ELR (cell line): ENCODE measurements at regions not wholly inside any gene's neighbourhood (a gene's known extent, or its start where the extent isn't known, plus 50 kb on each side); places are given as distances from the start of the nearest gene placed in this dataset.
A peak's percentile ranks its signal among the peaks of the same experiment; 100 is the strongest.

Experiments
- DNase-seq: peaks from one replicate; pipeline ENCODE4 v3.0.0-alpha.2; 2015; ENCODE audit warnings: low read depth

DNA sequence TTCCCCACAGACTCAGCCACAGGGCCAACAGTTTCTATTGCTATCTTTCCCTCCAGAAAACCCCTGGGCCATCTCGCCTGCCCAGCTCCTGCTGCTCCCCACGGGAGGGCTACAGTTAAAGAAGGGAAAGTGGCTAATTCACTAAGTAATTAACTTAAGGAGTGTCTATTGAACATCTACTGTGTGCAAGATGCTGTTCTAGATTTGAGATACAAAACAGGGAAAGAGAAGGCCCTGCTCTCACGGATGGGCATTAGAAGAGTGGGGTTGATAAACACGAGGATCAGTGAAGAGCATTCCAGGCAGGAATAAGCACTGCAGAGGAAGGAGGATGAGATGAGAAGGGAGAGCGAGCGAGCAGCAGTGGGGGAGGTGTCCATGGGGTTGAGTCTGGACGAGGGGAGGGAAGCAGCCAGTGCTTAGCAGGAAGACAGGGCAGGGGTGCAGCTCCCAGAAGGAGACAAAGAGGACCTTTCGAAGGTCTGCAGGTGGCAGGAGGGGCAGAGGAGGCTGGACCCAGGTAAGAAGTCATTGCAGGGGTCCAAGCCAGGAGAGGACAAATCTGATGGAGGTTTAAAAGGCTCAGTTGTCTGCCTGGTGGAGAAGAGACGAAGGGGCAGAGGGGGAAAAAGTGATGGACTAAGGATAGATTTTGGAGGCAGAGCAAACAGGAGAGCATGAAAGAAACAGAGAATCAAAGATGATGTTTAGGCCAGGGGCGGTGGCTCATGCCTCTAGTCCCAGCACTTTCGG lies 64.7 kb downstream of the KLF15 start:
- DNase-seq = no peak

DNA sequence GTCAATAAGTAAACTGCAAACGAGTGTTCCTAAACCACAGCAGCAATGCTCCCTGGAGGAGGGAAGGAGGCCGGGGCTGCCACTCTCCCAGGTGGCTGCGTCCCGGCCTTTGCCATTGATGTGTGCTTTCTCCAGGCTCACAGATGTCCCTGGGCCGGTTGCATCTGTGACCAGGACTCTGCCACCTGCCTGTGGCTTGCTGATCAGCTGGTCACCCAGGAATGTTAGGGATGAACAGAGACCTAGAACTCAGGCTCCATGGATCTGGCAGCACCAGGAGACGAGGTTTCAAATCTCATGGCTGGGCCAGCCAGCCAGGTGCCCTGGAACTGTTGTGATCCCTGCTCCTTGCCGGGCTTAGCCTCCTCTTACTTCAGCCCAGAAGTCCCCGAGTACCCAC lies 65.7 kb downstream of the KLF15 start:
- DNase-seq = no peak

DNA sequence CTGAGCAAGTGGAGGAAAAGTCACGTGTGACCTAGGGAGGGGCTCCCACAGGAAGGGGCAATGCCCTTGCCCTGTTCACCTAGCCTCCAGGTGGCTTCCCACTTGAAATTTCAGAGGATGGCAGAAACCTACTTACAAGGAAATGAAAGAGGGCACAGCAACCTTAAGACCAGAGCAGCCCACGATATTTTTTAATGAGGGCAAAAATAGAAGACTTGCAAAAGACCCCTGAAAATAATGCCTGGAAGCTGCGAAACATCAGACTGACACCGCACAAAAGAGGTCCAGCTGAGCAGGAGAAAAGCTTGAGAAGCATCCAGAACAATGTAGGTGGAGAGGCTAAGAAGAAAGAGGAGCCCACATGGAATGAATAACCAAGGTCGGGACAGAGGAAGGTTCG lies 66.1 kb downstream of the KLF15 start:
- DNase-seq = no peak

DNA sequence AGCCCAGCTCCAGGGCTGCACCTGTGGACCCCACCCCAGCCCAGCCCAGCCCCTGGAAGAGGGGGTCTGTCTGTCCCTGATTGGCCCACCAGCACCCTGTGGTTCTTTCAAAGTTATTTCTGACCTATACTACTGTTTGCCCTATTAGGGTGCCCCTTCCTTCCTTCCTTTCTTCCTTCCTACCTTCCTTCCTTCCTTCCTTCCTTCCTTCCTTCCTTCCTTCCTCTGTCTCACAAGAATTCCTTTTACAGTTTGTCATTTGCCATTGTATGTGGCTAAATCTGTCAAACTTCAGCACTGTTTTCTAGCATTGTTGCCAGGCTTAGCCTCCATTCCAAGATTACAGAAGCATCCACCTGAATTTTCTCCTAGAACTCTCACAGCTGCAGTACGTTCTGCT lies 66.9 kb downstream of the KLF15 start:
- no peak for DNase-seq

DNA sequence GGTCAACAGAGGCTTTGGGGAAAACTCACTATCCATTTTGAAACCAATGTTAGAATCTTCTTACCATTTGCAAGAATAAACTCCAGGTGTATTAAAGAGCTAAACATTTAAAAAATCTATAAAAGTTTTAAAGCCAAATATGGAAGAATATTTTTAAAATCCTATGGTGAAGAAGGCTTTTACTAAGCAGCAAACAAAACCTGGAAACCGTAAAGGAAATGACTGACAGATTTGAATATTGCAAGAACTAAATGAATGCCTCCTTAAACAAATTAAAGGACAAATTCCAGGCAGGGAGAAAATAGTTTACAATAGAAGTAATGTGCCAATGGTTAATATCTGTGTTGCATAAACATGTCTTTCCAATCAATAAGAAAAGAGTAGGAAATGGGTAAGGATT lies 68.1 kb downstream of the KLF15 start:
- DNase-seq = no peak

DNA sequence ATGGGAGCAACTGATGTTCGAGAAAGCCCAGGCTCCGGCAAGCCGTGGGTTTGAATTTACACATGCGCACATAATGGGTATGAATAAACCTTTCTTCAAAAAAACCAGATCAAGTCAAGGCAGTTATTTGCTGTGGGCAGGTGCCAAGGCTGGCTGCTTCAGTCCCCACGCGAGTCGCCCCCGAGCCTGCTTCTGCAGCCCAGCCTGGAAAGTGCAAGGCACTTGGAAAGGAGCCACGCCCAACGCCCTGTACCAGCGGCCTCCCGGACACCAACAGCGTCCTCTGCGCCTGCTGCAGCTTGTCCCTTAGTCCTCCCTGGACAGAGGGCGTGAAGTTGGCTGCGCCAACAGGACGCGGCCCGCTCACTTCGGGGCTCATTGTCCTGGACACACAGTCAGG lies 68.9 kb downstream of the KLF15 start:
- no peak for DNase-seq

DNA sequence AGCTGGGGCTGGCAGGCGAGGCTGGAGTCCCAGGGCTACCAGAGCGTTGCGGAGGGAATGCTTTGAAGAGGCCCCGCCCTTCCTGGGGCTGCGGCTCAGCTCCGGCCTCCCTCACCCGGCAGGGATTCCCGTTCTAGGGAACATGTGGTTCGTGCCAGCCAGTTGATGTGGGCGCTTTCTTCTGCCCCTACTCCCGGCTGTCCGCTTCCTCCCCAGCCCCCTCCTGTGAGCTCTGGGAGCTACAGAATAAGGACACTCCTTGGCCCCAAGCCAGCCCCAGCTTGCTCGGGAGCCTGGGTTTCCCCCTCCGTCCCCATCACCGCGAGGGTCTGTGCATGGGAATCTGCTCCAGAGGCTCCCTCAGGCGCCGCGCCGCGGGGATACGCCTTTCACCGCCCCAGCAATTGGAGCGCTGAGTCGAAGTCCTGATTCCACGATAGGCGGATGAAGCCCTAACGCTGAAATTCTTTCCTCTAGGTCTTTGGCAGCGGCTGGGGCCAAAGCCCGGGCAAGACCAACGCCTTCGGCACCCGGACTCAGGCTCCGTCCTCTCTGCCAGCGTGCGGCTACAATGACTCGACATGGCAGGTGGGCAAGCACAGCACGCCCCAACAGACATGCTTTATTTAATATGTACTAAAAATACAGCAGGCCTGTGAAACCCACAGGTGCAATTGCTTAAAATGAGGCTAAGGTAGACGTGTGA lies 69.5 kb downstream of the KLF15 start:
- DNase-seq = peak; percentile 53

DNA sequence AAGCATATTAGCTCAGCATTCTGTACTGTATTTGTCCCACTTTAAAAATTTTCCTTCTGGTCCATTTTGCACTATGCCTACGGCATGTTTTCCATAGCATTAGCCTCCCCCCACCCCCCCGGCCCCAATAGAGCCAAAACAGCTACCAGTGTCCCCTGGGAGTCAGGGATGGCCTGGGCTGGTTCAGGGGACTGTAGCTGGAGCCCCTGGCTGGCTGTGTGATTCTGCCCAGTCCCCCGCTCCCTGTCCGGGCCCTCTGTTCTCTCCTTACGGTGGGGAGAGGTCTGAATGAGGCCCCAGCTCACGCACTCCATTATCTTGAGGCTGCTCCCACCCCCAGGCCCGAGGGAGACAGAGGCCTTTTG lies 70.1 kb downstream of the KLF15 start:
- no peak for DNase-seq

DNA sequence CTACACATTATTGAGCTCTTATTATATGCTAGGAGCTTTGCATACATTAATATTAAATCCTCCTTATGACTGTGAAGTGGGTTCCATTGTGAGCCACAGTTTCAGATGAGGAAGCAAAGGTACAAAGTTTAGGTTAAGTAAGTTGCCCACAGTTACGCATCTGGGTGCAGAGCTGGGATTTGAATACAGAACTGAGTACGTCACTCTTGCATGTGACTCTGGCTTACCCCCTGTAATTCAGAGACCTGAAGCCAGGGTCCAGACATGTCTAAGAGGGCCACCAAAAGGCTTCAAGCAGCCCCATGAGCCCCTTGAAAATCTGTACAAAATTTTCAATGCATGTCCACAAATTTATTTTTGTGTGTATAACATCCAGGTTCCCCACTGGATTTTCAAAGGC lies 71.8 kb downstream of the KLF15 start:
- DNase-seq = no peak

DNA sequence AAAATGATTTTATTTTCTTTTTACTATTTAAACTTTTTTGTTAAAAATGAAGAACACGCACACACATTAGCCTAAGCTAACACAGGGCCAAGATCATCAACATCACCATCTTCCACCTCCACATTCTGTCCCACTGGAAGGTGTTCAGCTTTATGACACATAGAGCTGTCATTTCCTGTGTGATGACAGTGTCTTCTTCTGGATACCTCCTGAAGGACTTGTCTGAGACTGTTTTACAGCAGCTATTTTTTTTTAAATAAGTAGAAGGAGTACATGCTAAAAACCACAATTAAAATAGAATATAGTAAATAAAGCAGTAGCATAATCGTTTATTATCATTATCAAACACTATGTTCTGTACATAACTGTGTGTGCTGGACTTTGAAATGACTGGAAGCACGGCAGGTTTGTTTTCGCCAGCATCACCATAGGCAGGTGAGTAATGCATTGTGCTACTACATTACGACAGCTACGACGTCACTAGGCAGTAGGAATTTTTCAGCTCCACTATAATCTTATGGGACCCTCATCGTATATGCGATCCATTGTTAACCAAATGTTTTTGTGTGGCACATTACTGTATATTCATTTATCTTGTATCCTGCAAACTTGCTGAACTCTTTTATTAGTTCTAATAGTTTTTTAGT lies 72.8 kb downstream of the KLF15 start:
- peak; percentile 87 for DNase-seq

DNA sequence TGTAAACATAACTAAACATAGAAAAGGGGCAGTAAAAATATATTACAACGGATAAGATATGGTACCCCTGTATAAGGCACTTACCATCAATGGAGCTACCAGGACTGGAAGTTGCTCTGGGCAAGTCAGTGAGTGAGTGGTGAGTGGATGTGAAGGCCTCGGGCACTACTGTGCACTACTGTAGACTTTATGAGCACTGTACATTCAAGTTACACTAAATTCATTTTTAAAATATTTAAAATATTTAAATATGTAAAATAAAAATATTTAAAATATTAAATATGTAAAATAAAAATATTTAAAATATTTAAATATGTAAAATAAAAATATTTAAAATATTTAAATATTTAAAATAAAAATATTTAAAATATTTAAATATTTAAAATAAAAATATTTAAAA lies 73.6 kb downstream of the KLF15 start:
- peak; percentile 7 for DNase-seq

DNA sequence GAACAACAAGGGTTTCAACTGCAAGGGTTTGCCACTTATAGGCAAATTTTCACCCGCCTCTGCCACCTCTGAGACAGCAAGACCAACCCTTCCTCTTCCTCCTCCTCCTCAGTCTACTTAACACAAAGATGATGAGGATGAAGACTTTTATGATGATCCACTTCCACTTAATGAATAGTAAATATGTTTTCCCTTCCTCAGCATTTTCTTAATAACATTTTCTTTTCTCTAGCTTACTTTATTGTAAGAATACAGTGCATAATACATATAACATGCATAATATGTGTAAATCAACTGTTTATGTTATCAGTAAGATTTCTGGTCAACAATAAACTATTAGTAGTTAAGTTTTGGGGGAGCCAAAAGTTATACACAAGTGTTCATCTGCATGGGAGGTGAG lies 77.4 kb downstream of the KLF15 start:
- no peak for DNase-seq

DNA sequence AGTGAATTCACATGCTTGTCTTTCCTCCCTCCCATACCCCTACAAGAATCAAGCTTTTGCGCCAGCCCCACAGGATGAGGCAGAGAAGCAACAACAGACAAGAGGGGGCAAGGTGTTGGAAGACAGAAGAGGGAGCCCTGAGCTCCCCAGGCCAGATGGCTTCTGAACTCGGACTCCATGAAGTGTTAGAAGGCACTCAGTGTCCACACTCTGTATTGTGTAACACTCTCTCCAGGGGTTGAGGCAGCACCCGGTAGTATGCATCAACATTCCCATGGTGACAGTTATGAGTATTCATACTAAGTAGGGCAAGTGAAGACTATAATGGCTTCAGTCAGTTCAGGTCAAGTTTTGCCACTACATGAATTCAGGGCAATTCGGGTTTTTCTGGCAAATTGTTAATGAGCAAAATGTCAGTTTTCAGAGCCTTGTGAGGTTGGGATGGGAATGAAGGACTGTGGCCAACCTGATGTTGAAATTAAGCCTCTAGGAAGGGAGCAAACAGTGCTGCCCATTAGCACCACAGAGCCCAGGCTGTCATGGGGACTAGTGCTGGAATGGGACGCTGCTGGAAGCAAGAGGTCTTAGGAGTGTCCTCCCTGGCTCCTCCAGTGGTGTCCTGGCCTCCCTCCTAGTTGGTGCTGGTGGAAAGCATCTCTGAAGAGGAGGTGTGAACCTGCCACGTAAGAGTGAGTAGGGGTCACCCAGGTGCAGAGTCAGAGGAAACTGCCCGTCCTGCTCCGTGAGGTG lies 79.4 kb downstream of the KLF15 start:
- no peak for DNase-seq

DNA sequence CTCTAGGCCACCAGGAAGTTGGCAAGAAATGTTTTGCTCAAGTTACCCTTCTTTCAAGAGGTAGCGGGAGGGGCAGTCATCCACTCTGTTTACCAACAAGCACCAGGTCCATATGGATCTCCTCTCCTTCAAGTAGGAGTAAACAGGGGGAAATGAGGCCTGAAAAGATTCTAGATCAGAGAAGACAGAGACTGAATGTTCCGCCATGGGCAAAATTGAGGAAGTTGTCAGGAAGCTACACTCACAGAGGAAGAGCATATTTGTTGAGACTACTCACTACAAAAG lies 81.6 kb downstream of the KLF15 start:
- DNase-seq = no peak

DNA sequence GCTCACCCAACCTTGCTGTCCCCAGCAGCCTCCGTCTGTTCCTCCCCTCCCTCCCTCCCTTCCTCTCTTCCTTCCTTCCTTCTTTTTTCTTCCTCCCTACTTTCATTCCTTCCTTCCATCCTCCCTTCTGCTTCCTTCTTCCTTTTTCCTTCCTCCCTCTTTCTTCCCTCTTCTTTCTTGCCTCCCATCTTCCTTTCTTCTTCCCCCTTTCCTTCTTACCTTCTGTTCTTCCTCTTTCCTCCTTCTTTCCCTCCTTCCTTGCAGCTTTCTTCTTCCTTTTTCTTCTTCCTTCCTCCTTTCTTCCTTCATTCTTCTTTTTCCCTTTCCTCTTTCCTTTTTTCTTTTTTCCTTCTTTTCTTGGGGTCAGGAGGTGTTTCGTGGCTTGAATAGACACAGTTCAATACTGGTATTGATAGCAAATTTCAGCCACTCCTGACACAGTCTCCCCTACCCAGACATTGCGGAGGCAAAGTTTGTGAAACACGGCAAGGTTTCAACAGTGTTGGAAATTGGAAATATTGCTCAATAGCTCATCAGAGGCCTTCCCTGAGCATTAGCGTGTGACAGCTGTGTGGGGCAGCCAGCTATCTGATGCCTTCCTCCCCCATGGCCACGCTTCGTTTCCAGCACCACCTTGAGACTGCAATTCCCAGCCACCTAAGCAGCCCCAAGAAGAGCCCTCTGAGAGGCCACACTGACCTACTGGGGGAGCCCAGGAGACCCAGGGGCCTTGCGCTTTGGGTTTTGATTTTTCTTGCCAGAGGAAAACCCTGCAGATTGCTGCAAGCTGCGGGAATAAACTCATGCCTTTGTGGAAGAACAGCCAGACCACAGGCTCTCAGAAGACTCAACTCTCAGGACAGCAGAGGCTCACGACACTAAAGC lies 82.2 kb downstream of the KLF15 start:
- DNase-seq = no peak

DNA sequence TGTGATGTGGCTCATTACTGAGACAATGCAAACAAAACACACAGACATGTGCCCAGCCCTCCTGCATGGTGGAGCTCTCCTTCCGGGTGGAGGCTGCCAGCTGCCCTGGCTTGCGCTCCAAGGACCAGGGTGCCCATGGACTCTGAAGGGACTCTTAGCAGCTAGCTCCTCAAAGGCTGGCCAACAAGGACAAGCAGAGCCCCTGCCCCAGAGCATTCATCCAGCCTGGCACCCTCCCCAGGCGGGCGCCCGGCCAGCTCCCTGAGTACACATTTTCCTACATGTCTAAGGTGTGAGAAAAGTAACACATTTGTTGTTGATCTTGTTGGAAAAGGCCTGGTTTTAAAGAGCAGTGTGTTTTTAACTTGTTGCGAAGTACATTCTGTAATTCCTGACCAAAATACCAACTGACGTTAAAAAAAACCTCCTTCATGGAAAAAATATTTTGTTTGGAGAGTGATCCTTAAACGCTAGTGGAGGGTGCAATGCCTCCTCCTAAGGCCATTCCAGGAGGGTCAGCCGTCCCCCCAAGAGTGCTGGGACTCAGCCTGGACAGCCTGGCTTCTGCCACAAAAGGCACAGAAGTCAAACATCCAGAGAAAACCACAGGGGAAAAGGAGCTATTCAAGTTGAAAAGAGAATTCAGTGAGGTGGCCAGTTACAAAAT lies 86.9 kb downstream of the KLF15 start:
- no peak for DNase-seq

DNA sequence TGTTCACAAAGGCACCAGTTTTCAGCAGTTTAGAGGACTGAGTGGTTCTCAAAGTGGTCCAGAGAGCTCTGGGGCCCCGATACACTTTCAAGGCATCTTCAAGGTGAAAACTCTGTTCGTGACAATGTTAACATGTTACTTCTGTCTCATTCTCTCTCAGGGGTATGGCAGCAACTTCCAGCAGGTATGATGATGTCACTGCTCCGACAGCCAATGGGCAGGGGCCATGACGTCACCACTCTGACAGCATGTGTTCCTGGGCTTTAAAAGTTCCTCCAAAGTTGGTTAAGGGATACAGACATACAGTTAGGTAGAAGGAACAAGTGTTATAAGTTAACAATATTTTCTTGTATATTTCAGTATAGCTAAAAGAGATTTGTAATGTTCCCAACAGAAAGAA lies 87.9 kb downstream of the KLF15 start:
- DNase-seq = no peak

DNA sequence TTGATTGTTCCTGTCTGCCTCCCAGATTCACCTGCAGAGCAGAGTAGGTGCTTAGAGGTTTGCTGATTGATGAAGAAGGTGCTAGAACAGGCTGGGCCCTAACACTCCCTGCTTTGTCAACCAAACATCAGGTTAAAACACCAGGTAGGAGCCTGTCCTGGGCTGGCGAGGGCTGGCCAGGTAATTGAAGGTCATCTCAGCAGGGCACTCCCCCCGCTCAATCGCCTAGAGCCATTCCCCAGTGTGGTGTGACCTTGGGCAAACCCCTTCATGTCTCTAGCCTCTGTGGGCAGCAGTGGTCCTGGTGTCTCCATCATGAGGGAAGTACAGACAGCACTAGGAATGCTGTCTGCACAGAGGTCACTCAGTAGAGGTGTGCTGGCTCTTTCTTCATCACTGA lies 88.3 kb downstream of the KLF15 start:
- DNase-seq = no peak

DNA sequence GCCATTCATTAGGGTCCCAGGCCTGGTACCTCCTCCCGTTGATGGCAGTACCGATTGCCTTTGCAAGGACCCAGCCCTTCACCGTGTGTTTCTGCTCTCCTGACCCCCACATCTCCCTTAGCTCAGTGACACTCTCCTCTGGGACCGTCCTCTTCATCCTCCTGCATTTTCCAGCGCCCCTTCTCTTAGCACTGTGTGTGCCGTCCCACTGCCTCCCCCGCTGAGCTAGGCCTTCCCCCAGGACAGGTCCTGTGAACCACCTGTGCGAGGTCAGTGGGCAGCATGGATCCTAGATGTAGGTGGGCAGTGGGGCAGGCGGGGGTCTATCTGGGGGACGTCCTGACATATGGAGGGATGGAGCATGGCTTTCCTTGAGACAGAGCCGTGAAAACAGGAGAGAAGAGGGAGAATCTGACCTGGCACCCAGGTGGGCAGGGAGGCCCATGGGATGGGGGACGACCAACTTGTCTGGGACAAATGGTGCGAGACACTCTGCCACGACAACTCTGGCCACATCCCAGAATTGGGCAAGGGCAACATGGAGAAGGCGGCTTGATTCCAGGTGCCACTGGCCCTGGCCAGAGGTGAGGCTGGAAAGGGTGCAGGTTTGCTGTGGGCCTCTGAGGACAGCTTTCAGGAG lies 87.7 kb upstream of the ALDH1L1 start:
- no peak for DNase-seq

DNA sequence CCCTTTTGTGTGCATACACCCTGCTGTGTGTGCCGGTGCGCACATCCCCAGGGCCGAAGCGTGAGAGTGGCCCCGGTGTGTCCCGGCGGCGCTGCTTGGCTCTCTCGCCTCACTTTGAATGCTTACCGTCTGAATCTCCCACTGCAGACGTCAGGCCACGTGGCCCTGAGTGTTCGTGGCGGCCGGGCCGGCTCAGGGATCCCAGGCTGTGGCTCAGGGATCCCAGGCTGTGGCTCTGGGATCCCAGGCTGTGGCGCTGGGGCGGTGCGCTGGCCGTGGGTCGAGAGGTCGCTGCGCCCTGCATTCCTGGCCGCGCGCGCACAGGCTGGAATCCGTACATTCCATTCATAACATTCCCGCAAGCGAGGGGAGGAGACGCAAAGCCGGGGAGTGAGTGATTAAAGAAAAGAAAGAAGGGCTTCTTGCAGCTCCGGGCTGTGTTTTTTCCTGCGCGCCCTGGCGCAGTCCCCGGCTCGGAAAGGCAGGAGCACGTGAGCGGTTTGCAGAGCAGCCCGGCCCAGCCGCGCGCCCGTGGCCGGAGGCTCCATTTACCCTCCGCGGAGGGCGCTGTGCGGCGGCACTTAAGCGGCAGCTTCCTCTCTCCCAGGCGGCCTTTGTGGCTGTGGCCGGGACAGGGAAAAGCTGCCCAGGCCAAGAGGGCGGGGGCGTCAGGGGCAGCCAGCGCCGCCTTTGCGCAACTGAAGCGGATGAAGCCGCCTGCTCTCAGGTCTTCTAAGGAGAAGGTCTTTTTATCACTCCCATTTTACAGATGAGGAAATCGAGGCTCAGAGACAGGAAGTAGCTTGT lies 87.0 kb upstream of the ALDH1L1 start:
- peak; percentile 93 for DNase-seq
